Vagina (tissue), 2 donors: ENCODE measurements at regions not wholly inside any gene's neighbourhood (a gene's known extent, or its start where the extent isn't known, plus 50 kb on each side); places are given as distances from the start of the nearest gene placed in this dataset.

ENCODE experiments used
- CTCF ChIP-seq, 3 experiments: fragments of 450-650 bp in 2 of 3; fragments of 200-600 bp in 1 of 3; sonication (generic) in 1 of 3; IDR thresholded peaks; one replicate each; pipeline ENCODE4 v1.5.1; 2017 to 2019; ENCODE audit warnings: antibody characterized with exemption in 3 of 3, mild to moderate bottlenecking in 2 of 3, moderate library complexity in 2 of 3
- POLR2AphosphoS5 ChIP-seq, 2 donors: sonication (generic); formaldehyde crosslinking; IDR thresholded peaks; one replicate each; pipeline ENCODE4 v1.9.0; 2017; ENCODE audit warnings: antibody characterized with exemption in 2 of 2, mild to moderate bottlenecking in 2 of 2, low read depth in 1 of 2; ENCODE audit not compliant: insufficient read depth in 1 of 2

- TF ChIP-seq CTCF (IDR thresholded peaks at IDR 0.05) (no peak), POLR2AphosphoS5 (IDR thresholded peaks at IDR 0.05; ENCODE audit: insufficient read depth in 1 of 2, low read depth in 1 of 2) (no peak)
These were observed 293.2 kb downstream of the ETS1 start for GRCh38 chr11:128294001-128294670.
